Frontal cortex (tissue), 3 donors: ENCODE measurements at regions not wholly inside any gene's neighbourhood (a gene's known extent, or its start where the extent isn't known, plus 50 kb on each side); places are given as distances from the start of the nearest gene placed in this dataset.
"Not testable (repeated sequence)": the region's sequence is repeated elsewhere in the genome, so short reads cannot be mapped to it uniquely, and the experiment has no call there.

ENCODE experiments used
- DNase-seq, 2 donors: peaks; one replicate each; pipeline ENCODE4 v3.0.0; 2012; ENCODE audit warnings: low spot score in 2 of 2
- FAIRE-seq: peaks from 2 replicates; lab custom pipeline; 2012; peaks lifted over from hg19 to GRCh38; lab: Jason Lieb, UNC
- donor health status: control.
- donor health status: control.
- donor health status: control.

- no peak for FAIRE-seq
- no peak for DNase-seq
Observed at GRCh38 chr6:170013815-170014214, 262.4 kb downstream of the ERMARD start.

DNA sequence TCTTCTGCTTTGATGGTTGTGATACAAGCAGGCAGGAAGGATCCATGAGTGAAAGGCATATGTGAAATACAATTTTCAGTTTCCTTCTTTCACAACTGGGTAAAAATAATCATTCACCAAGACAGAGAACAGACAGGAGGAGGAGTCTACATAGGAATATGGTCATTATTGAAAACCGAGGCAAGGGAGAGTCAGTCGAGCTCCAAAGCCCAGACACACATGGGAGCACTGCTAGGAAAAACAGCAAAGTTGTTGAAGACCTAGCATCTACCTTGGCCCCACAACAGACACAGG, 260.6 kb downstream of the ERMARD start:
- no peak for DNase-seq
- no peak for FAIRE-seq

- peak in 1 of 2 donors; percentile 51 for DNase-seq
Observed at GRCh38 chr6:170011204-170012036, 260.0 kb downstream of the ERMARD start.

DNA sequence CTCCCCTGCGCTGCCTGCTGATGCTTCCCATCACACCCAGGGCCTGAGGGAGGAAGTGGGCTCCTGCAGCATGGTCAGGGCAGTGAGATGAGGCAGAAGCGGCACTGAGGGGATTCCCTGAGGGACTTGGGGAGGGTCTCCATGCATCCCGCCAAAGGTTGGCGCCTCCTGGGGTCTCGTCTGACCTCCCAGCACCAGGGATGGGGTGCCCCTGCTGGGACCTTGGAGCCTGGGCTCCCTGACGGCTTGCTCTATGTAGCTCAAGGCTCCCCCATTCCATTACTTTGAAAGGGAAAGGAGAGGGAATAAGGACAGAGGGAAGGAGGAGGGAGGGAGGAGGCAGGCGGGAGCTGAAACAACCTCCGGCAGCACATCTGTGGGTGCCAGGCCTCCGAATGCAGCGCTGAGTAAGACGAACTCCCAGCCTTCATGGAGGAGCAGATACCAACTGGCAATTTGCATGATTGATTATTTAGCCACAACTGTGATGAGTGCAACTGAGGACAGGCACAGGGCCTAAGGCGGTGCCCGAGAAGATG, 259.3 kb downstream of the ERMARD start:
- no peak for DNase-seq
- no peak for FAIRE-seq

More at GRCh38 chr6:170011204-170012036, 260.0 kb downstream of the ERMARD start:
- FAIRE-seq, result no peak

- DNase-seq, result no peak
- FAIRE-seq, result no peak
Observed at GRCh38 chr6:170008294-170008785, 256.9 kb downstream of the ERMARD start.

GRCh38 chr6:170007468-170008293, 256.3 kb downstream of the ERMARD start:
- FAIRE-seq (no peak), DNase-seq (no peak)

GRCh38 chr6:170006900-170007467, 255.6 kb downstream of the ERMARD start:
- FAIRE-seq, result no peak
- DNase-seq, result no peak

- FAIRE-seq (no peak), DNase-seq (no peak)
Observed at GRCh38 chr6:170006071-170006899, 254.9 kb downstream of the ERMARD start.

DNA sequence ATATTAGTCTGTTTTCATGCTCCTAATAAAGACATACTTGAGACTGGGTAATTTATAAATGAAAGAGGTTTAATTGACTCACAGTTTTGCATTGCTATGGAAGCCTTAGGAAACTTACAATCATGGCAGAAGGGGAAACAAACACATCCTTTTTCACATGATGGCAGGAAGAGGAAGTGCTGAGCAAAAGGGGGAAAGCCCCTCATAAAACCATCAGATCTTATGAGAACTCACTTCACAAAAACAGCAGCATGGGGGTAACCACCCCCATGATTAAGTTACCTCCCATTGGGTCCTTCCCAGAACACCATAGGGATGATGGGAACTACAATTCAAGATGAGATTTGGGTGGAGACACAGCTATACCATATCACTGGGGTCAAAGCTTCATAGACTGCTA, 254.2 kb downstream of the ERMARD start:
- FAIRE-seq, result no peak
- no peak for DNase-seq

GRCh38 chr6:170004585-170005210, 253.3 kb downstream of the ERMARD start:
- FAIRE-seq (no peak), DNase-seq (no peak)

DNA sequence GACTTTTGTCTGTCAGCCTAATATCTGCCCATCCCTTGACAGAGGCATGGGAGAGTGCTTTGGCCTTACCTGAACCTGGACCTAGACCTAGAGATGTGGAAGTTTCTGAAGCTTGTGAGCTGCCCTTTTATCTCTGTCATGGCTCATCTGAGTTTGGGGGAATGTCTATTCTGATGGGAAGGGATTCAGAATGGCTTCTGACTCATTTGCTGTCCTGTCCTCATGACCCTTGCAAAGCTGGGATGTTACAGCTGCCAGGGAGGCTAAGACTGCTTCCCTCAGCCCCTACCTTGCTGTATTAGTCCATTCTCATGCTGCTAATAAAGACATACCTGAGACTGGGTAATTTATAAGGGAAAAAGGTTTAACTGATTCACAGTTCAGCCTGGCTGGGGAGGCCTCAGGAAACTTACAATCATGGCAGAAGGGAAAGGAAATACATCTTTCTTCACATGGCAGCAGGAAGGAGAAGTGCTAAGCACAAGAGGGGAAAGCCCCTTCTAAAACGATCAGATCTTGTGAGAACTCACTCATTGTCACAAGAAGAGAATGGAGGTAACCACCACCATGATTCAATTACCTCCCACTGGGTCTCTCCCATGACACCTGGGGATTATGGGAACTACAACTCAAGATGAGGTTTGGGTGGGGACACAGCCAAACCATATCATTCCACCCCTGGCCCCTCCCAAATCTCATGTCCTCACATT, 252.2 kb downstream of the ERMARD start:
- FAIRE-seq, result no peak

DNA sequence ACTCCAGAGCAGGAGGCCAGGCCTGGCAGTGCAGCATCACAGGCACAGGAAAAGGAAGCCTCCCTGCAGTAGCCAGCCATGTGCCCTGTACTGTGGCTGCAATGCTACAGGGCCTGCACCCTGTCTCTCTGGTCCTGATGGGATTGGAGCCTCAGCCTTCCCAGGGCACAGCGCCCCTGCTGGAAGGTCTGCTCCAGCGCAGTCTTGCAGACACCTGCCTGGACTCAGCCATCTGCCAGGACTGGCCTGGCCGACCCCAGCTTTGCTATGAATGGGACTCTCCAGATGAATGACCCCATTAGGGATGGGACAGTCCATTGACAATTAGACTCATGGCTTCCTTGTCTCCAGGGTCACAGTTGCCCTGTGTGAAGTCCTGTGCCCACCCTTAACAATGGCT, 251.6 kb downstream of the ERMARD start:
- DNase-seq (no peak), FAIRE-seq (no peak)

More for the DNA sequence above, 252.2 kb downstream of the ERMARD start:
- DNase-seq, result no peak

DNA sequence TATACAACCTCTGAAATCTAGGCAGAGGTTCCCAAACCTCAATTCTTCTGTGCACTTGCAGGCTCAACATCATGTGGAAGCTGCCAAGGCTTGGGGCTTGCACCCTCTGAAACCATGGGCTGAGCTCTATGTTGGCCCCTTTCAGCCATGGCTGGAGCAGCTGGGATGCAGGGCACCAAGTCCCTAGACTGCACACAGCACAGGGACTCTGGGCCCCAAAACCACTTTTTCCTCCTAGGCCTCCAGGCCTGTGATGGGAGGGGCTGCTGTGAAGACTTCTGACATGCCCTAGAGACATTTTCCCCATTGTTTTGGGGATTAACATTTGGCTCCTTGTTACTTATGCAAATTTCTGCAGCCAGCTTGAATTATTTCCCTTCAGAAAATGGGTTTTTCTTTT, 250.4 kb downstream of the ERMARD start:
- not testable (repeated sequence) for FAIRE-seq, DNase-seq

DNA sequence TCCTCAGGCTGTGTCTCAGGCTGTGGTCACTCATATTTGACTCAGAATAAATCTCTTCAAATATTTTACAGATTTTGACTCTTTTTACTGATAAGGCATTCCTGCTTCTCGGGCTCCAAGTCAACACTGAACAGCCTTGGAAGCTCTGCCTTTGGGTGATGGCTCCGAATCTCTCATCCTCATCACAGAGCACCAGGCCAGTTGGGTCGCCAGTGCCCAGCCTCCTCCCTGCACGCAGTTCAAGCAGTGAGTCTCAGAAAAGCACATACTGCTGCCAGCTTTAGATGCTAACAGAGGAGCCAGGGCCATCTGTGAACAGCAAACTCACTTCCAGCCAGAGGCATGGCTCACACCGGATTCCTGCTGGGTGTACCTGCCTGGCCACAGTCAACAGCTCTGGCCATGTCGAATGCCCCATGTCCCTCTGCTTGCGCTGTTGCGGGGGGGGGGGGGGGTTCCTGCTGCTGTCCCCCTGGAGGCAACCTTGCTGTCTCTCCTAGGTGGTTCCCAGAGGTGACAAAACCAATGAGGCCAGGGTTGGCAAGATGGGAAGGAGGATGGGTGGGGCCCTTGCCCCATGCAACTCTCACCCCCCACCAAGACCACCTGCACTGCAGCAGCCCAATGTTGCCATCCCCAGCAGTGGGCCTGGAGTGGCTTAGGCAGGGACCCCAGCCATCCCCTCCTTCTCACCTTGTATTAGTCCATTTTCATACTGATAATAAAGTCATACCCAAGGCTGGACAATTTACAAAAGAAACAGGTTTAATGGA, 248.8 kb downstream of the ERMARD start:
- FAIRE-seq, result no peak
- DNase-seq, result no peak

DNA sequence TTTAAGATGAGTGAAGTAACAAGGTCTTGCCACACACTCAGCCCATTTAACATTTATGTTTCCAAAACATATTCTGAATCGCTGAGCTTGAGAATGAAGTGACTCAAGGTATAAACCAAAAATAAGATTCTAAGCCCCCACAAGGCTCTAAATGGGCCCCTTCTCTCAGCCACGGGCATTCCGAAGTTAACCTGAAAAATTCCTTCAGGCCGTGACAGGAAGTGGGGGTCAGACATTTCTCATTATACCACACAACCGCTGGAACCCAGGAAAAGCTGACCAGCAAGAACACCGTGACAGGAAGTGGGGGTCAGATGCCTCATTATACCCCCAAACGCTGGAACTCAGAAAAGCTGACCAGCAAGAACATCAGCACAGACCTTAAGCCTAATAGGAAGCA, 247.9 kb downstream of the ERMARD start:
- DNase-seq (no peak), FAIRE-seq (no peak)

DNA sequence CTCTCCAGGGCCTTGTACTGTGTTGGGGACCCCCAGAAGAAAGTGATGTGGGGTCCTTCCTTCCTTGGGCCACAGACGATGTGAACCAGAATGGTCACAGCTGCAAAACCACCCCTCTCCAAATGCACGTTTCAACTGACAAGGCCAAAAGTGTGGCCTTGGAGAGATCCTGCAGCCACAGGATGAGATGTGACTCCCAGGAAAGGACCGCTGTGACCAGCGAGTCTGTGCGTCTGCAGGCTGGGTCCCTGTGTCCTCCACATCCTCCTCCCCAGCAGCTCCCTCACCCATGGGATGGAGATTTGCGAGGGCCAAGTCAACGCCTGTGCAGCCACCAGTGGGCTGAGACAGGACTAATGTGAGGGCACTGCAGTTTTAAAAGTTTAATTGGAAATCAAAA, 247.0 kb downstream of the ERMARD start:
- DNase-seq (no peak), FAIRE-seq (no peak)

DNA sequence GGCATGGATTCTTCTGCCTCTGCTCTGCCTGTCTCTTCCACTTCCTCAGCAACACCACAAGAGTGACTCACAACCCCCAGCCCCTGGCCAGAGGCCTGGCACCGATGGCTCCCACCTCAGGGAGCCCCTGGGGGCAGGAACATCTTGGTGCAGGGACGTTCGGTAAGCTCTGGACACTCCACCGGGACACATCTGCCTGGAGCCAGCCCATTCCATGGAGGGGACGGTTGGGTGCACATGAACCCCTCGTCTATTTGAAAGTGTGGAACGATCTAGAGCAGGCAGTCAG, 246.5 kb downstream of the ERMARD start:
- FAIRE-seq (no peak), DNase-seq (no peak)
